Endothelial cell (in vitro differentiated cells): ENCODE measurements at regions not wholly inside any gene's neighbourhood (a gene's known extent, or its start where the extent isn't known, plus 50 kb on each side); places are given as distances from the start of the nearest gene placed in this dataset.
"Not testable (repeated sequence)": the region's sequence is repeated elsewhere in the genome, so short reads cannot be mapped to it uniquely, and the experiment has no call there.

Experiments used
- DNase-seq: peaks from one replicate; pipeline ENCODE4 v3.0.0; 2021; ENCODE audit warnings: low spot score
- H3K27ac Mint-ChIP-seq: one replicate; pipeline ENCODE4 v1.8.0; 2021; ENCODE audit warnings: mixed read lengths, inconsistent platforms; ENCODE audit not compliant: unreplicated experiment
- H3K27me3 Mint-ChIP-seq: one replicate; pipeline ENCODE4 v1.8.0; 2021; ENCODE audit warnings: mild to moderate bottlenecking, moderate library complexity, mixed read lengths, inconsistent platforms; ENCODE audit not compliant: unreplicated experiment
- H3K36me3 Mint-ChIP-seq: one replicate; pipeline ENCODE4 v1.8.0; 2021; ENCODE audit warnings: mild to moderate bottlenecking, low read depth, mixed read lengths, inconsistent platforms; ENCODE audit not compliant: unreplicated experiment
- H3K4me1 Mint-ChIP-seq: one replicate; pipeline ENCODE4 v1.8.0; 2021; ENCODE audit warnings: mild to moderate bottlenecking, mixed read lengths, inconsistent platforms; ENCODE audit not compliant: unreplicated experiment
- H3K4me3 Mint-ChIP-seq: one replicate; pipeline ENCODE4 v1.8.0; 2021; ENCODE audit warnings: mild to moderate bottlenecking, mixed read lengths, inconsistent platforms; ENCODE audit not compliant: unreplicated experiment
- H3K9me3 Mint-ChIP-seq: one replicate; pipeline ENCODE4 v1.8.0; 2021; ENCODE audit warnings: mixed read lengths, inconsistent platforms; ENCODE audit not compliant: unreplicated experiment
- CTCF ChIP-seq: fragments of 200-600 bp; sonication (generic); IDR thresholded peaks from one replicate; pipeline ENCODE4 v1.5.0; 2021; ENCODE audit warnings: antibody characterized with exemption; ENCODE audit not compliant: unreplicated experiment

- no peak overlapping the region for H3K4me3 Mint-ChIP-seq
- H3K4me1 Mint-ChIP-seq = no peaks in the 10 kb centered on the region
- DNase-seq = no peak
- H3K27ac Mint-ChIP-seq = no peak overlapping the region
- TF ChIP-seq CTCF = no peak
- no peaks in the 10 kb centered on the region for H3K9me3 Mint-ChIP-seq
- H3K27me3 Mint-ChIP-seq = peaks cover 2% of the 10 kb centered on the region
- no peaks in the 10 kb centered on the region for H3K36me3 Mint-ChIP-seq
These were observed 309.8 kb upstream of the LRRC3B start for GRCh38 chr3:26312816-26313215.

- Mint-ChIP-seq H3K36me3 (no peaks in the 10 kb centered on the region), H3K4me1 (no peaks in the 10 kb centered on the region), H3K4me3 (no peak overlapping the region), H3K27me3 (peaks cover 5% of the 10 kb centered on the region), H3K9me3 (no peaks in the 10 kb centered on the region), H3K27ac (no peak overlapping the region)
- DNase-seq = no peak
- TF ChIP-seq CTCF = no peak
These were observed 306.1 kb upstream of the LRRC3B start for GRCh38 chr3:26316472-26316871.

GRCh38 chr3:26323741-26324140, 298.8 kb upstream of the LRRC3B start:
- DNase-seq, H3K4me3 Mint-ChIP-seq, H3K36me3 Mint-ChIP-seq, H3K27ac Mint-ChIP-seq, H3K27me3 Mint-ChIP-seq, H3K9me3 Mint-ChIP-seq, H3K4me1 Mint-ChIP-seq: not testable (repeated sequence)

- no peak for TF ChIP-seq CTCF
- DNase-seq = no peak
- Mint-ChIP-seq H3K9me3 (no peaks in the 10 kb centered on the region), H3K4me1 (no peaks in the 10 kb centered on the region), H3K27me3 (no peaks in the 10 kb centered on the region), H3K27ac (no peak overlapping the region), H3K4me3 (no peak overlapping the region), H3K36me3 (no peaks in the 10 kb centered on the region)
These were observed 282.6 kb upstream of the LRRC3B start for GRCh38 chr3:26340001-26340400.

GRCh38 chr3:26343647-26344046, 278.9 kb upstream of the LRRC3B start:
- Mint-ChIP-seq H3K9me3 (no peaks in the 10 kb centered on the region), H3K36me3 (no peaks in the 10 kb centered on the region), H3K27ac (no peak overlapping the region), H3K4me3 (no peak overlapping the region), H3K4me1 (no peaks in the 10 kb centered on the region), H3K27me3 (no peaks in the 10 kb centered on the region)
- no peak for TF ChIP-seq CTCF
- DNase-seq = no peak

GRCh38 chr3:26345613-26346012, 277.0 kb upstream of the LRRC3B start:
- Mint-ChIP-seq H3K27me3 (no peaks in the 10 kb centered on the region), H3K27ac (no peak overlapping the region), H3K9me3 (no peaks in the 10 kb centered on the region), H3K4me1 (no peaks in the 10 kb centered on the region), H3K4me3 (no peak overlapping the region), H3K36me3 (no peaks in the 10 kb centered on the region)
- TF ChIP-seq CTCF = no peak
- DNase-seq = no peak
